Transverse colon (tissue), 4 donors: ENCODE measurements at regions not wholly inside any gene's neighbourhood (a gene's known extent, or its start where the extent isn't known, plus 50 kb on each side); places are given as distances from the start of the nearest gene placed in this dataset.

Experiments used
- EP300 ChIP-seq: sonication (generic); formaldehyde crosslinking; IDR thresholded peaks from one replicate; pipeline ENCODE4 v1.6.1; 2017; ENCODE audit warnings: antibody characterized with exemption, low read depth
- POLR2A ChIP-seq: fragments of 450-650 bp; IDR thresholded peaks from one replicate; pipeline ENCODE4 v1.6.1; 2016; ENCODE audit warnings: antibody characterized with exemption, mild to moderate bottlenecking, moderate library complexity
- POLR2AphosphoS5 ChIP-seq, 3 donors: sonication (generic); formaldehyde crosslinking; IDR thresholded peaks; one replicate each; pipeline ENCODE4 v1.6.1; 2016; ENCODE audit warnings: antibody characterized with exemption in 3 of 3
- TF ChIP-seq, protein P1 (sequence below), 5 experiments: fragments of 200-600 bp in 3 of 5; fragments of 450-650 bp in 2 of 5; sonication (generic) in 3 of 5; IDR thresholded peaks; 1 replicate in 2 of 5; 2 replicates in 3 of 5; pipeline ENCODE4 v1.5.1; 2016 to 2017; ENCODE audit warnings: antibody characterized with exemption in 5 of 5, inconsistent platforms in 3 of 5, mild to moderate bottlenecking in 2 of 5, moderate library complexity in 1 of 5

DNA sequence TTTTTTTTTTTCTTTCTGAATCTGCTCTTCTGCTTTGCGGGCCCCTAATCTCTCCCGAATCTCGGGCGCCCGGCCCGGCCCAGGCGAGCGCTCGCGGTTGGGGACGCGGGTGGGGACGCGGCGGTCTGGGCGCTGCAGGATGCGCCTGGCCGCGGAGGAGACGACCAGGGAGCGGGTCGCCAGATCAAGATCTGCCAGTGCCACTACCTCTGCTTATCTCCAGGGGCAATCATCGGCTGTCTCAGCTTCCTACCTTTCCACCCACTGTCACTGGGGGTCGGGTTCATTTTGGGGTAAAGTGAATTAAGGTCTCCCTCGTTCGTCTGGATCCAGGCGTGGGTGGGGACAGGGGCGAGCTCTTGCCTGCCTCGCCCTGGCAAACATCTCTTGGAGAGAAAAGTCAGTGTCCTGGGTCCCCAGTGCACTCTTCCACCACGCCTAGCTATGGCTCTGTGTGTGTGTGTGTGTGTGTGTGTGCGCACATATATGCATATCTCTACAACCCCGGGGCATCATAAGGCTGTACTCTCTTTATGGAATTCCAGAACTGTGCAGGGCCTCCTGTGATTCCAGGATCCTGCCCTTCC is 422.3 kb downstream of the VRK1 start:
- TF ChIP-seq, protein P1, sequence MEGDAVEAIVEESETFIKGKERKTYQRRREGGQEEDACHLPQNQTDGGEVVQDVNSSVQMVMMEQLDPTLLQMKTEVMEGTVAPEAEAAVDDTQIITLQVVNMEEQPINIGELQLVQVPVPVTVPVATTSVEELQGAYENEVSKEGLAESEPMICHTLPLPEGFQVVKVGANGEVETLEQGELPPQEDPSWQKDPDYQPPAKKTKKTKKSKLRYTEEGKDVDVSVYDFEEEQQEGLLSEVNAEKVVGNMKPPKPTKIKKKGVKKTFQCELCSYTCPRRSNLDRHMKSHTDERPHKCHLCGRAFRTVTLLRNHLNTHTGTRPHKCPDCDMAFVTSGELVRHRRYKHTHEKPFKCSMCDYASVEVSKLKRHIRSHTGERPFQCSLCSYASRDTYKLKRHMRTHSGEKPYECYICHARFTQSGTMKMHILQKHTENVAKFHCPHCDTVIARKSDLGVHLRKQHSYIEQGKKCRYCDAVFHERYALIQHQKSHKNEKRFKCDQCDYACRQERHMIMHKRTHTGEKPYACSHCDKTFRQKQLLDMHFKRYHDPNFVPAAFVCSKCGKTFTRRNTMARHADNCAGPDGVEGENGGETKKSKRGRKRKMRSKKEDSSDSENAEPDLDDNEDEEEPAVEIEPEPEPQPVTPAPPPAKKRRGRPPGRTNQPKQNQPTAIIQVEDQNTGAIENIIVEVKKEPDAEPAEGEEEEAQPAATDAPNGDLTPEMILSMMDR (IDR thresholded peaks at IDR 0.05): no peak
- TF ChIP-seq POLR2A (no peak), POLR2AphosphoS5 (IDR thresholded peaks at IDR 0.05) (no peak), EP300 (no peak)
